ENCODE measurements at regions not wholly inside any gene's neighbourhood (a gene's known extent, or its start where the extent isn't known, plus 50 kb on each side); places are given as distances from the start of the nearest gene placed in this dataset.

GRCh38 chr12:114735680-114736374 is 51.9 kb upstream of the TBX3 start:
- no peak for DNase-seq (ENCODE audit: low read depth)

DNA sequence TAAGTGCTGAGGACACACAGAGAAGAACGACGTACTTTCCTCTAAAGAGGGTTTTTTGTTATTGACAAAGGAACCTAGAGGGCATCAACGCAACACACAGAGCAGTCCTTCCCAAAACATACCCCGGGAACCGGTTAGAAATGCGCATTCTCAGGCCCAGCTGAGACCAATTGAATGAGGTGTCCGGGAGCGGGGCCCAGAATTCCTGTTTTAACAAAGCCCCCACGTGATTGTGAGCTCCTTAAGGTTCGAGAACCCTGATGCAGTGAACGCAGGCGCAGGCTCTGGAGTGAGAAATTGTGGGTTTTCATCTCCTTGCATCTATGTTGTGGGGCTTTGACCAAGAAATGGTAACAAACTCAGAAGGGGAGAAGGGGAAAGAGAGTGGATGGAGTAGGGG is 51.0 kb upstream of the TBX3 start:
- no peak for DNase-seq (ENCODE audit: low read depth)

DNA sequence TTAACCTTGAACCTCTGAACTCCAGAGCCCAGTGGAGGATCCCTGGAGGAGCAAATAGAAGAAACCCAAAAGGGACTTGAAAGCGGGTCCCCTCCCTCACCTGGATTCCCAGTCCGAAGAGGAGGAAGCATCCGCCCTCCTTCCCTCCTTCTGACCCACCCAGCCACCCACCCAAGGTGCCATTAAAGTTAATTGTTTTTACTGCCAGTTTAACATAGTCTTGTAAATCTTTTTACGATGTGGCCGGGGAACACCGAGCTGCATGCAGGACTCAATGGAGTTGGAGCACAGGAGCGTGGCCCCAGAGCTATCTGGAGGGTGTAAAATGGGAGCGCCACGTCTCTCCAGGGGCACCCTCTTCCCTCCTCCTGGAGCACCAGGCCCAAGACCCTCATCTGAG is 49.9 kb upstream of the TBX3 start:
- DNase-seq (ENCODE audit: low read depth), result no peak

Data from CMK (cell line).